HG03469 (cell line): ENCODE measurements at regions not wholly inside any gene's neighbourhood (a gene's known extent, or its start where the extent isn't known, plus 50 kb on each side); places are given as distances from the start of the nearest gene placed in this dataset.

Source experiments
- ATAC-seq: cut with Tn5 transposase; IDR thresholded peaks from one replicate; pipeline ENCODE4 v1.9.1; 2021; ENCODE audit warnings: mild to moderate bottlenecking, moderate library complexity, moderate number of reproducible peaks; ENCODE audit not compliant: unreplicated experiment

GRCh38 chr18:47418746-47419145, 167.3 kb upstream of the SKOR2 start:
- no peak for ATAC-seq

DNA sequence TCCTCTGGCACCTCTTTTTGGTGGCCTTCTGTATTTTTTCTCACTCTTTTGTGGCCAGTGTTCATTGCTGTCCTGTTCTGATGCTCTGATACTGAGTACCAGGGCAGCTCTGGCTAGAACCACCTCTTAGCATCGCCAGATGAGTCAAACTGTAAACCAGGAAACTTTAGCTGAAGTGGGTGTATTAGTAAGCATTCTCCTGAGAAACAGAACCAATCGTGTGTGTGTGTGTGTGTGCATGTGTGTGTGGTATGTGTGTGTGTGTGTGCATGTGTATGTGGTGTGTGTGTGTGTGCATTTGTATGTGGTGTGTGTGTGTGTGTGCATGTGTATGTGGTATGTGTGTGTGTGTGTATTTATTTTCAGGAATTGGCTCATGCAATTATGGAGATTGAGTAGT, 166.3 kb upstream of the SKOR2 start:
- no peak for ATAC-seq

DNA sequence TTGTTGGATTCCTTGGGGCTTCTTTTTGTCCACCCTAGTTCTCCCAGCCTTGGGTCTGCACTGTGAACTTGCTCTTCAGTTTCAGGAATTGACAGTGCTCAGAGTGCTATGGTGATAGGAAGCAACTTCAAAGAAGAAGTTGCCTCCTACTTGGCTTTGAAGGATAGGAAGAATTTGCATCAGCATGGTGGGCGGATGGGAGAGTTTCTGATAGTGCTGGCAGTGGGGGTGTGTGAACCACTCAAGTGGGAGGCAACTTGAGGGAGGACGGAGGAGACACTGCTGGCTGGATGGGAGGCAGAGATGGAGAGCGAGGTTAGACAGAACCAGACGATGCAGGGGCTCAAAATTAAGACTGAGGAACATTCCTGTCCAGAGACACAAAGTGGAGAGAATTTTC, 164.4 kb upstream of the SKOR2 start:
- ATAC-seq, result no peak

DNA sequence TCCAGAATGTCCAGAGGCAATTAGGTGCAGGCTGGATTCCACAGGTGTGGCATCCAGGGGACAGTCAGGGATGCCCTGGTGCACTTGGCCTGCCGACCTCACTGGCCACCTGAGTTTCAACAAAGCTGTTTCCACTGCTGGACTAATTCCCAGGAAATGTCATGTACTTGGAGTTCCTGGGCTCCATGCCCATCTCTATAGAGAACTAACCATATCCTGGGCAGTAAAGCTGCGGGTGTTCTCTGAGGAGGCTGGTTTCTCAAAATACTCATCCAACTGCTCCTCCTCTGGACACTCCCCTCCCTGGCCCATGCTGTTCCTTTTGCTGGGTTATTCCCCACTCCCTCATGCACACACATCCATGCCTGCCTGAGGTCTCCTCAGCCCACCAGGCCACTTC, 161.9 kb upstream of the SKOR2 start:
- no peak for ATAC-seq

DNA sequence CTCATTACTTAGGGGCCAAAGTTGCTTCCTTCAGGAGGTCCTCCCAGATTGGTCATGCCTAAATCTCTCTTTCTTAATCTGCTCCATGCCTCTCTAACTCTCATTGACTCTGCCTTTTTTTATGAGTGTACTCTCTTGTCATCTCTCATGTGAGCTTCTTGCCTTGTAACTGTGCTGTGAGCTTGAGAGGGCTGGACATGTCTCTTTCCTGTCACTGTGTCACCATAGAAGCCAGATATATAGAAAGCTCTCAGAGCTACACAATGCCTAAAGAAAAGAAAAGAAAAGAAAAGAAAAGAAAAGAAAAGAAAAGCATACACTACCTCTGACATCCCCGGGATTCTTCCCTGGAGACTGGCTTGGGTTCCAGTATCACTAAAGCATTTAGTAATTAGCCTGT, 161.5 kb upstream of the SKOR2 start:
- ATAC-seq, result no peak

- no peak for ATAC-seq
These were observed 159.7 kb upstream of the SKOR2 start for GRCh38 chr18:47411159-47411558.

GRCh38 chr18:47410139-47410538, 158.7 kb upstream of the SKOR2 start:
- ATAC-seq, result no peak

GRCh38 chr18:47409519-47409918, 158.1 kb upstream of the SKOR2 start:
- ATAC-seq, result no peak

DNA sequence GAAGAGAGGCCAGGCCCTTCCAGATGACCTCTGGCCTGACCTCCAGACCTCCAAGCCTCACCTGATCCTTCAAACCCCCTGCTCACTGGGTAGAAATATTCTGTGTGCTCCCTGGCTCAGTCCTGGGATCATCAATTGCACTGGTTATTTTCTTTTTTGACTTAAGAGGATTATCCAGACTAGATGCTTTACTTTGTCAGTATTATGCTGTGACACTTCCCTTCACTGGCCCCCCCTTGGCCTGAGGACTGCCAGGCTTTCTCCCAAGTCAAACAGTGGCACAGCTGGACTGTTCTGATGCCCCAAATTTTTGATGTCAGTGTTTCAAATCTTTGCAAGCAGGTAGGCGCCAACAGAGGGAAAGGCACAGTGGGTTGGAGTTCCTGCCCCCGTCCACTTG, 156.3 kb upstream of the SKOR2 start:
- no peak for ATAC-seq

DNA sequence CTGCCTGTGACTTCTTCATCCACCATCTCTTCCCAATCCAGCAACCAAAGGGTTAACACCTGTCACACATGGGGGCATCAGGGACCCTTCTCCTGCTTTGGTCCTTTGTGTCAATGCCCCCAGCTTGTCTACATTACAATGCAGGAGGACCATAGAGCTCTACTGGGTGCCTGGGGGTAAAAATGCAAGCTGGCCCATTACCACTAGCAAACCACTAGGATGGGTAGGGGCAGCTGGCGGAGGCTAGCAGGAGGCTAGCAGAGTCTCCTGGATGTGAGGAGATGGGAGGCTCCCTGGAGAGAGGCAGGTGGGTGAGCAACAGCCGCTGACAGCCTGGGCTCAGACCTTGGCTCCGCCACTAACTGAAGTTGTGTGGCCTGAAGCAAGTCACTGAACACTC, 153.4 kb upstream of the SKOR2 start:
- ATAC-seq, result no peak

DNA sequence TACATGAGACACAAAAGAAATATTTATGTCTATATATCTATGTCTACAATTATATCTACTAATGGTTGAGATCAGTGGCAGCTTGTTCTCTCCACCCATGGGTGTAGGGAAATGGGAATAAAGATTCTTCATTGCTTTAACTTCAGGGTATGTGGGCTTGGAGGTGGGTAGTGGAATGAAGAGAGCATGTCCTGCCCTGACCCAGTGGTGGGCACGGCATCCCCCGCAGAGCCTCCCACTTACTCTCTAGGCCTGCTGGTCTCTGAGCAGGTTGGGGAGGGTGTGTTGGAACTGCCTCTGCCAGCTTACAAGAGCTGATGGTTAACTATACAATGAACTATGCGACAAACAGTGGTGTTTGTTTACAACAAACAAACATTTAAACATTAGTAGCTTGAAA, 152.5 kb upstream of the SKOR2 start:
- no peak for ATAC-seq

- no peak for ATAC-seq
These were observed 151.9 kb upstream of the SKOR2 start for GRCh38 chr18:47403317-47403716.

- no peak for ATAC-seq
These were observed 148.0 kb upstream of the SKOR2 start for GRCh38 chr18:47399475-47399874.

- no peak for ATAC-seq
These were observed 146.3 kb upstream of the SKOR2 start for GRCh38 chr18:47397671-47398319.

- ATAC-seq, result no peak
These were observed 140.2 kb upstream of the SKOR2 start for GRCh38 chr18:47391665-47392064.

- ATAC-seq, result no peak
These were observed 139.1 kb upstream of the SKOR2 start for GRCh38 chr18:47390410-47391024.

GRCh38 chr18:47389210-47389609, 137.8 kb upstream of the SKOR2 start:
- ATAC-seq, result no peak

DNA sequence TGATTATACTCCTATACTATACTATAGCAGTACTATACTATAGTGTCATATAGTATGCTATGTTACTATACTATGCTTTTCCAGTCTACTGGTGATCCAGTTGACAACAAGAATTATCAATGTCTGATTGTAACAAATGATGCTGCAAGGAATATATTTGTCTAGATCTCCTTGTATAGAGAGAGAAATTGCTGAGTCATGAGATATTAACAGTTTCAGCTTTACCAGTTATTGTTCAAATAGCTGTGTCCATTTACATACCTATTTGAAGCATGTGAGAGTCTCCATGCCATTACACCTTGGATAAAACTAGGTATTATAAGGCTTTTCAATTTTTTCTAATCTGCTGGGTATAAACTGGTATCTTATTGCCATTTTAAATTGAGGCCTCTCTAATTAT, 136.4 kb upstream of the SKOR2 start:
- ATAC-seq, result no peak

DNA sequence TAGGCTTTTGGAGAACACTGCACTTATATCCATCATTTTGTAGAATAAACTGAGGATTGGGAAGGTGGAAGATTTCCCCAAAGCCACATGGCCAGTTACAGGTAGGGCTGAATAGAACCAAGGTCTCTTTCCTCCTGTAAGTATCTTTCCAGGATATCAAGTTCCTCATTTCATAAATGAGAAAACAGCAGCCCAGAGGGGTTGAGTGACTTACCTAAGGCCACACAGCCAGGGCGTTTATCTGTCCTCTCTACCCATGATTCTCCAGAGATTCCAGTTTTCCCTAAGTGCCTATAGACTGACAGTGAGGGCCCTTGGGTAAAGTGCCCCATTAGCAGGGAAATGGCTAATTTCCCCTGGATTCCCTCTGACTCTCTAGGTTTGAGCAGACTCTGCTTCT, 132.3 kb upstream of the SKOR2 start:
- ATAC-seq, result no peak

DNA sequence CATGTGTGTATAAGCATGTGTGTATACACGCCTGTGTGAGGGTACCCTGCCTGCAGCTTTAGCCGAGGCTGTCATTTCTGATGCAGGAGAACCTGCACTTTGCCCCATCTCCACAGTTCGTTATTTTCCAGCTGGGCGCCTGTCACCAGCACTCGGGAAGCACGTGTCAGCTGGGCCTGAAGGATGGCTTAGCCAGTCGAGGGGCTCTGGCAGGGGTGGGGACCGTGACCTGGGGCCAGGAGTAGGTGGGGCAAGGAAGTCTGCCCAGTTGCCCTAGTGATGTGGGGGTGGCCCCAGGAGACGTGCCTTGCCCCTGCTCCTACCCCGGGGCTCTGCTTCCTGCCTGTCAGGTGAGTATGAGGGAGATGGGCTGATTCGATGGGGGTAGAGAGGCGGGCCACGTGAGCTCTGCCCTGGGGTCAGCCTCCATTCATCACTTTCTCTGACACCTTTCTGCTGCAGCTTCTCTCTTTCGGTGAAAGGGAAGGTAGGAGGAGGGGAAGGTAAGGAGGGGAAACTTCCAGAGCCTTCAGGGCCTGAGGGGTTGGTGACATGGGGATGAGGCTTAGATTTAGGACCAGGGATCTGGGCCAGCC, 130.6 kb upstream of the SKOR2 start:
- ATAC-seq, result no peak

DNA sequence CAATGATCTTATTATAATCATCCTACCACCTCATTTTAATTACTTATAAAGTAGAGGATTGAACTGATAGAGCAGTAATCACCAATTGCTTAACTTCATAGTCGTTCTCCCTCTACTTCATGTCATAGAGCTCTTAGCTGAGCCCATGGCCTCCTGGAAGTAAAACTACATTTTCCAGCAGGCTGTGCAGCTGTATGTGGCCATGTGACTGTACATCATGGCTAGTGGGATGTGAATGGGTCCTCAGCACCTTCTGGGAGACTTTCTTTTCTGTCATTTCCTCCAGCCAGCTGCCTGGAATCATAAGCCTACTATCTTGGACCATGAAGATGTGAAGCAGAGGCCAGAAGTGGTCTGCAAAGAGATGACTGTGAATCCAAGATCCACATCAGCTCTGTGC, 128.7 kb upstream of the SKOR2 start:
- no peak for ATAC-seq

DNA sequence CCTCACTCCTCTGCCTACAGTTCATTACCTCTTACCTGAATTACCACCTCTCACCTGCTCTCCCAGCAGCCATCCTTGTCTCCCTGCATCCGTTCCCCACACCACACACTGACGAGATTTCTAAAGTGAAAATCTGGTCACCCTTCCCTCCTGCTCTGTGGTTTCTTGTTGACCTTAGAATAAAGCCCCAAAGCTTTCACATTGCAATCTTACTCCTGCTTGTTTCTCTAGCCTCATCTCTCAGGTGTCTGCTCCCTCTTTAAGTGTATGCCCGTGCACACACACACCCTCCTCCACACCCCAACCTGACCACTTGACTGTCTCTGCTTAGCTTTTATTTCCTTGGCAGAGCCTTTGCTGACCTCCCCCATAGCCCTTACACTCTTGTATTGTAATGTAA, 122.0 kb upstream of the SKOR2 start:
- ATAC-seq, result no peak

GRCh38 chr18:47370052-47370451, 118.6 kb upstream of the SKOR2 start:
- ATAC-seq, result no peak
